SK-N-MC (cell line): ENCODE measurements at regions not wholly inside any gene's neighbourhood (a gene's known extent, or its start where the extent isn't known, plus 50 kb on each side); places are given as distances from the start of the nearest gene placed in this dataset.

ENCODE experiments used
- EZH2 ChIP-seq: fragments of 200-600 bp; sonication (generic); IDR thresholded peaks from one replicate; pipeline ENCODE4 v1.6.1; 2017; ENCODE audit warnings: antibody characterized with exemption
- POLR2AphosphoS5 ChIP-seq: IDR thresholded peaks from 2 replicates; pipeline ENCODE4 v1.6.1; 2012; ENCODE audit warnings: mild to moderate bottlenecking, low read depth, low read length, borderline replicate concordance

- TF ChIP-seq EZH2, result no peak
- TF ChIP-seq POLR2AphosphoS5, result no peak
These were observed 87.3 kb upstream of the TLK1 start for GRCh38 chr2:171247741-171248662.
